C1 segment of cervical spinal cord (tissue), 14 donors: ENCODE measurements at regions not wholly inside any gene's neighbourhood (a gene's known extent, or its start where the extent isn't known, plus 50 kb on each side); places are given as distances from the start of the nearest gene placed in this dataset.
"Not testable (repeated sequence)": the region's sequence is repeated elsewhere in the genome, so short reads cannot be mapped to it uniquely, and the experiment has no call there.

Experiments used
- DNase-seq, 14 donors: peaks; one replicate each; lab custom pipeline; 2025; lab: John Stamatoyannopoulos, UW

DNA sequence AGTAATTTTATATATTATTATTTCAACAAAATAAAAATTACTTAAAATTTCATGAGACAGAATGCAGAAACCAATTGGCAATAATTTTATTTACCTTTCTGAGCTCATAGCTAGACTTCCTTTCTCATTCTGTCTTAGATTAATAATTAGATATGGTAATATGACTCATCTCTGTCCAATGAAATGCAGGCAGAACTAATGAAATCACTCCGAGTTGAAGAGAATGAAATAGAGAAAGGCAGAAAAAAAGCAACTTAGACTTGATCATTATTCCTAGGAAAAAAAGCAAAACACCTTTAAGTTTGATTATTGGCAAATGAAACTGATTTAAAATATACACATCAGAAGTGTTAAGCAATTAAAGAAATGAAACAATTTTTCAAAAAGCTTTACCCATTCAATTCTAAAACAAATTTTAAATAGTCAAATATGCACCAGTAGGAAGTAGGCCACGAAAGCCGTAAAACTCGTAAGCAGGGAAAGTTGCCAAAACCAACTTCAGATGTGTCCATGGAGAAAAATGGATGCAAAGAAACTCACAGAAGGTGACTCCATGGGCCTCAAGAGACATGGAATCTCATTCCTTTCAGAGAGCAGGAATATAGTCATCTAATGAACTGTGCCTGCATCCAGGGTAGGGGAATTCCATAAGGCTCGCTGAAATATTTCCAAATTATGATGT is 293.8 kb upstream of the RGS17 start:
- no peak for DNase-seq

DNA sequence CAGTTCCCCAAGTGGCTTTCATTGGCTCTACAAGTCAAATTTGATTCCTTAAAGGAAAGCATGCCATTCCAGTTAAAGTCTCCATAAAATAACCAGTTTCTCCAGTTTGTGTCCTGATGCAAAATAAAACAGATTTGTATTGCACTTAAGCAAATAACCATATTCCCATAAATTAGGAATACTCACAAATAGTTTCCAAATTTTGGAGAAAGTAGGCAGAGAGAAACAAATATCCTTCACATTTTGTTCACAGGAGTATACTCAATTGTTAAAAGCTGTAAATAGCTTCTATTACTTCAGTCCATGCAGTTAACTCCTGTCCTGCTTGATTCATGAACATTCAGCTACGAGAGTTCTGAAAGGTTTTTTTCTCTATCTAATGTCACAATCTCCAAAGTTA is 281.4 kb upstream of the RGS17 start:
- DNase-seq: no peak

- DNase-seq: no peak
Observed at GRCh38 chr6:153411070-153411648, 280.1 kb upstream of the RGS17 start.

- DNase-seq: no peak
Observed at GRCh38 chr6:153405931-153406330, 274.8 kb upstream of the RGS17 start.

DNA sequence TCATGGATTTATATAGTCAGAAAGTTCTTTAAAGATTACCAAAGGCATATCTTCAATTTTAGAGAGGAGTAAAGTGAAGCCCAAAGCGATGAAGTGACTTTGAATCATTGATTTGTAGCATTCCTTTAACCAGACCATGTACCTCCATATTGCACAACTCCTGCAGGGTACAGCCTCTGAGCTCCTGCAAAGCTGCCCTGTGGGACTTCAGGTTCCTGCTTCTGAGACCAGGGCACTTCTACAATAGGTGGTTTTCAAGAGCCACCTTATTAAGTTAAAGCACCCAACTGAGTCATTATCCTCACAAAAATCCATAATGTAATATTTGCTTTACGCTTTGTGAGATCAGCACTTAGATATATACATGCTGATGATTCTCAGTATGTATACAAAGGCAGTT is 270.7 kb upstream of the RGS17 start:
- no peak for DNase-seq

- no peak for DNase-seq
Observed at GRCh38 chr6:153392156-153392555, 261.1 kb upstream of the RGS17 start.

DNA sequence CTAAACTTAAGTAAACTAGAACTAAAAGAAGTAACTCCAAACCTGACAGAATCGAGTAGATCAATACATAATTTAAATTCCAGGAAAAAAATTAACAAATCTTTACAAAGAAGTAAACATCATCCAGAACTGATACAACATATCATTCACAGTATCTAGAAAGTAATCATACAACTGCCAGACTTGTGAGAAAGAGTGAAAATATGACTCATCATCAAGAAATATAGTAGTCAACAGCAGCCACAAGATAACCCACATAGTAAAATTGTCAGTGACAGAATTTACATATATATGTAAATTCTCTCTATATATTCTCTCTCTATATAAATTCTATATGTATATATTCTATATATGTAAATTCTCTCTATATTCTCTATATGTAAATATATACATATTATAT is 242.8 kb upstream of the RGS17 start:
- no peak for DNase-seq

GRCh38 chr6:153368131-153368530 is 237.0 kb upstream of the RGS17 start:
- DNase-seq: no peak

- no peak for DNase-seq
Observed at GRCh38 chr6:153367021-153367420, 235.9 kb upstream of the RGS17 start.

DNA sequence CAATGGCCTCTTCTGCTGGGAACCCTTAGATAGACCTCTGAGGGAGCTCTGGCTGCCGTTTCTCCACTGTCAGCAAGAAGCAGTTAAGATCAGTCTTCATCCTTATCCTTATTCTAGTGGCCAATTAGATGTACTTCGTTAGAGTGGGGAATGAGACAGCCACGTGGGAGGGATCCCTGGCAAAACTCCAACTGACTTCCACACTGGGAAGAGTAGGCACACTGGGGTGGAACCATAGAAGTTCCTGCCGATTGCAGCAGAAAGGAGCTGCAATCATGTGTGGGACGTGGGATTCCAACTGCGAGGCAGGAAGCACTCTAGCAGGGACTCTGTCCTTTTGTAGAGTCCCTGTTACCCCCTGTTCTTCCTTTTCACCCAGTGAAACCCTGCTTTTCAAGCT is 226.3 kb upstream of the RGS17 start:
- no peak for DNase-seq

DNA sequence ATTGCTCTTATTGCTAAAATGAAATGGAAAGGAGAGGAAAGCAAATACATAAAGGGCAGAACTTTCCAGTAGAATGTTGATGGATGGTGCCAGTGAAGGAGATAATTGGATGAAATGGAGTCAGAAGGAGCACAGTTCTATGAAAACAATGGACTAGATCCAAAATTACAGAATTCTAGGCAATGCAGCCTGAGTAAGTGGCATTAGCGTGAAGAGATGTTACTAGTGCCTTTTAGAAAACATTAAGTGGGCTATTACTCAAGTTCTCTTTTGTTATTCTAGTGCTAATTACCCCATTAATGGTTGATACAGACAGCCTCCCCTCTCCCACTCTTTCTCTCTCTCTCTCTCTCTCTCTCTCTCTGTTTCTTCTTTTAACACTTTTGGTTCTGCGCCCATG is 209.5 kb upstream of the RGS17 start:
- DNase-seq: no peak

GRCh38 chr6:153334121-153334520 is 203.0 kb upstream of the RGS17 start:
- no peak for DNase-seq

DNA sequence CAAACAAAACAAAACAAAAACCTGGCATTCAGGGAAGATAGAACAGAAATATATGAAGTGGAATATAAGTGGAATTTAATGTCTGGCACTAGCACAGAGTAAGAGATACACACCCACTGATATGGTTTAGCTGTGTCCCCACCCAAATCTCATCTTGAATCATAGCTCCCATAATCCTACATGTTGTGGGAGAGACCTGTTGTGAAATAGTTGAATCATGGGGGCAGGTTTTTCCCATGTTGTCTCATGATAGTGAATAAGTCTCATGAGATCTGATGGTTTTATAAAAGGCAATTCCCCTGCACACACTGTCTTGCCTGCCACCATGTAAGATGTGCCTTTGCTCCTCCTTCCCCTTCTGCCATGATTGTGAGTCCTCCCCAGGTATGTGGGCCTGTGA is 200.1 kb upstream of the RGS17 start:
- not testable (repeated sequence) for DNase-seq

DNA sequence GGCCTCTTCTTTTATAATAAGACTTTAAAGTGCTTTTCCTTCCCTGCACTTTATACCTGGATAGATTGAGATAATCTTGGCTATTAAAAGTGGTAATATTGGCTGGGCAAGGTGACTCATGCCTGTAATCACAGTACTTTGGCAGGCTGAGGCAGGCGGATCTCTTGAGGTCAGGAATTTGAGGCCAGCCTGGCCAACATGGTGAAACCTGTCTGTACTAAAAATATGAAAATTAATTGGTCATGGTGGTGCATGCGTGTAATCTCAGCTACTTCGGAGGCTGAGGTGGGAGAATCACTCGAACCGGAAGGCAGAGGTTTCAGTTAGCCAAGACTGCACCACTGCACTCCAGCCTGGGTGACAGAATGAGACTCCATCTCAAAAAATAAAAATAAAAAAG is 197.1 kb upstream of the RGS17 start:
- no peak for DNase-seq

- no peak for DNase-seq
Observed at GRCh38 chr6:153325661-153326060, 194.6 kb upstream of the RGS17 start.

DNA sequence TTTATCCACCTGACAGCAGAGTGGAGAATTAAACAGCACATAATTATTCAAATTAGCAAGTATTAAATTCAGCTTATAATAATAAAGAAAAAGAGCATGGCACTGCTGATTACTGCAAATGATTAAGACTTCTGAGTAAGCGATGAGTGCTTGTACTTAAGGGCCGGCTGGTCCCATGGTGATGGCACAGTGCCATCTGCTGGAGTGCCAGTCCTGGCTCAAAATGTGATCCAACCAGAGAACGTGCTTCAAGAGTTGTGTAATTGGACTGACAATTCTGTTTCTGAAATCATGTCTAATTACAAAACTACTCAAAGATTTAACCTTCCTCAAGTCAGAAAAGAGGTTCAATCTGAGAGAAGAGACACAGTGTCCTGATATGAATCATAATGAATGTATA is 181.6 kb upstream of the RGS17 start:
- peak in 2 of 14 donors; percentile 0 for DNase-seq

- no peak for DNase-seq
Observed at GRCh38 chr6:153309651-153310050, 178.6 kb upstream of the RGS17 start.

DNA sequence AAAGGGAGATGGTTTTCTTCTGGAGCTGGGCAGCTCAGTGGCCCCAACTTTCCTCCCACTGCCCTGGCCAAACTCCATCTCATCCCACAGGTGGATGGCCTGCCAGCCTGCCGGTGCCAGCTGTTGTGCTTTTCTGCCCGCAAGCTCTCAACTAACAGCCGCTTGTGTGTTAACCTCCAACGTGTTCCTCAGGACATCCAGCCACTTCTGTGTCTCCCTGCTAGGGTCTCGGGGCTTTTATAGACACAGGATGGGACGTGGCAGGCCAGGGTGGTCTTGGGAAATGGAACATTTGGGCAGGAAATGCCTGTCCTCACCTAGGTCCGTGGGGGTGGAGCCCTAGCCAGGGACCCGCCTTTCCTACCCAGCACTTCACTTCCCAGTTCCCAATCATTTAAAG is 171.1 kb upstream of the RGS17 start:
- DNase-seq: no peak

DNA sequence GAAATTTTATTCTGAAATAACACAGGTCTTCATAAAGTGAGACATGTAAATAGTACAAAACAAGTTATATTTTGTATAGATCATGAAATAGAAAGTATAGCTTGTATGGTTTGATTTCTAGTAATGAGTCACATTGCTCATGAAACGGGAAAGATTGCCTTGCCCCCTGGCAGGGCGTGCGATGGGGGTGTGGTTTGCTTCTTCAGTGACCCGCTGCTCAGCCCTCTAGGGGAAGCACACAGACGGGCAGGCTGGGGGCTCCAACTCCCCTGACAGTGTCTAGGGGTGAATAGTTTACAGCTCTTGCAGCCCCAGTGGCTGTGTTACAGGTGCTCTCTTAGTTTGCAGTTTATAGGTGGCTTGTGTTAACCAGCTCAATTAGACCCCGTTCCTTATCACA is 170.5 kb upstream of the RGS17 start:
- DNase-seq: no peak

GRCh38 chr6:153282456-153282855 is 151.4 kb upstream of the RGS17 start:
- not testable (repeated sequence) for DNase-seq

- DNase-seq: no peak
Observed at GRCh38 chr6:153275997-153276396, 144.9 kb upstream of the RGS17 start.

DNA sequence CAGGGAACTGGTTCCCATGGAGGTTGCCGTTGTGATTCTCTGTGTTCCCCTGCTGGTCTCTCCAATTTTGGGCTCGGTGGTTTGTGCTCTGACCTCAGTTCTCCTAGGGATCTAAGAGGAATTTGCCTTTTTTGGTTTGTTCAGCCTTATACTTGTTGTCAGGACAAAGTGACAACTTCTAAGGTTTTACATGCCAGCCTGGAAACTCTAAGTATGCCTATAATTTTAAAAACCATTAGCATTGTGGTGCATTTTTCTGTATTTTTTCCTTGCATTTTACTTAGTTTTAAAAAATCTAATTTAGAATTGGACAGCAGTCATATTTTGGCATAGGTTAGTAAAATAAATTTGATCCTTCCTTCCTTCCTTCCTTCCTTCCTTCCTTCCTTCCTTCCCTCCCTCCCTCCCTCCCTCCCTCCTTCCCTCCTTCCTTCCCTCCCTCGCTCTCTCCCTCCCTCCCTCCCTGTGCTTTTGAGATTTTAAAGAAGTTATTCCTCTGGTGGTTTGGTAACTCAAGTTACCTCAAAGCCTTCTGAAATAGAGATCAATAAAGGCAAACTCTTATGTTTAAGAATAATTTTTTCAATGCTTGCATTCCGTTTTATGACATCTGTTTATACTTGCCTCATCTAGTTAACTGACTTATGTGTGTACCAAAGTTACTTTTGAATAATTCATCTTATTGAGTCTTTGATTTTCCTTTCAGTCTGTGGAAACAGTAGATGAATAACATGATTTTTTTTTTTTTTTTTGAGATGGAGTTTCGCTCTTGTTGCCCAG is 141.3 kb upstream of the RGS17 start:
- no peak for DNase-seq

DNA sequence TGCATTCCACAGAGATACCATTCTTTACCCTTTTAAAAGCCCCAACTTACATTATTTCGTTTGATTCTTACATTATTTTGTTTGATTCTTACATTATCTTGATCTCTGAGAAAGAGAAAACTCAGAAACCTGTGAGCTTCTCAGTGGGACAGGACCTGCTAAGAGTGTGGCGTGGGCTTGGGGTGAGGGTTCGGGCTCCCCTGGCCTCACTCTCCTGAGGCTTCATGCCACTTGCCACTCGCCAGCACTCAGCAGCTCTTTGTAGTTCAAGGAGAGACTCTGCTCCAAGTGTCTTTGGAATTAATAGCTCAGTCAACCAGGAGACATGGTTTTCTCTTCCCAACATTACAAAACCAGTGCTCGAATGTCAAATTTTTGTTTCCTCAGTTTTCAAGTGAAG is 132.4 kb upstream of the RGS17 start:
- no peak for DNase-seq
